ENCODE measurements at regions not wholly inside any gene's neighbourhood (a gene's known extent, or its start where the extent isn't known, plus 50 kb on each side); places are given as distances from the start of the nearest gene placed in this dataset.

GRCh38 chr16:86120201-86121192 lies 221.5 kb downstream of the IRF8 start:
- TF ChIP-seq POLR2A (IDR thresholded peaks at IDR 0.05; ENCODE audit: low read depth, low read length) (no peak), TAF1 (IDR thresholded peaks at IDR 0.05; ENCODE audit: low read depth, low read length) (no peak)
